ENCODE measurements at regions not wholly inside any gene's neighbourhood (a gene's known extent, or its start where the extent isn't known, plus 50 kb on each side); places are given as distances from the start of the nearest gene placed in this dataset.

- no peak for TF ChIP-seq CTCF (conservative IDR thresholded peaks at IDR 0.05; ENCODE audit: low read length)
- TF ChIP-seq EZH2phosphoT487 (IDR thresholded peaks at IDR 0.05; ENCODE audit: borderline replicate concordance, low read depth, low read length), result no peak
These were observed 208.6 kb upstream of the HAAO start for GRCh38 chr2:43001055-43001378.

All from OCI-LY7 (cell line).